OCI-LY3 (cell line): ENCODE measurements at regions not wholly inside any gene's neighbourhood (a gene's known extent, or its start where the extent isn't known, plus 50 kb on each side); places are given as distances from the start of the nearest gene placed in this dataset.

Experiments
- EZH2phosphoT487 ChIP-seq: fragments of 200-600 bp; shearing (Covaris generic); IDR thresholded peaks from 2 replicates; pipeline ENCODE4 v1.6.1; 2018; ENCODE audit warnings: antibody characterized with exemption, mixed run types, low read depth
- TF ChIP-seq, protein P1 (sequence below): fragments of 200-600, 300-600 bp; sonication (generic); IDR thresholded peaks from 2 replicates; pipeline ENCODE4 v1.5.1; 2014; ENCODE audit warnings: antibody characterized with exemption, low read length, low read depth

DNA sequence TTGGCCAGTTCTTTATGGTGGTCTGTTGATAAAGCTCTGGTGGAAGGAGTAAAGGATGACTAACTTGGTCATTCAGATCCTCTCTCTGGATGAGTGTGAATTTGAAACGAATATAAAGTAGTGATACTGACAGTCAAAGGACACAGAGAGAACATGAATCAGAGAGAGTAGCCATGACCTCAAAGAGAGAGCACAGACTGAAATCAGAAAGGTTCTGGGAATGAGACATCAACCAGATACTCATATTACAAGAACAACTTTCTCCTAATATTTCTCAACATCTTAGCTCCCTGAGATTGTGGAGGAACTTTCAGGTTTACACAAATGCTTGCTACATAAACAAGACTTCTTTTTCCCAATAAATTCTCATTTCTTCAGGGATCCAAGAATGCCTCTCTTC is 849.1 kb upstream of the CHAC2 start:
- TF ChIP-seq, protein P1, sequence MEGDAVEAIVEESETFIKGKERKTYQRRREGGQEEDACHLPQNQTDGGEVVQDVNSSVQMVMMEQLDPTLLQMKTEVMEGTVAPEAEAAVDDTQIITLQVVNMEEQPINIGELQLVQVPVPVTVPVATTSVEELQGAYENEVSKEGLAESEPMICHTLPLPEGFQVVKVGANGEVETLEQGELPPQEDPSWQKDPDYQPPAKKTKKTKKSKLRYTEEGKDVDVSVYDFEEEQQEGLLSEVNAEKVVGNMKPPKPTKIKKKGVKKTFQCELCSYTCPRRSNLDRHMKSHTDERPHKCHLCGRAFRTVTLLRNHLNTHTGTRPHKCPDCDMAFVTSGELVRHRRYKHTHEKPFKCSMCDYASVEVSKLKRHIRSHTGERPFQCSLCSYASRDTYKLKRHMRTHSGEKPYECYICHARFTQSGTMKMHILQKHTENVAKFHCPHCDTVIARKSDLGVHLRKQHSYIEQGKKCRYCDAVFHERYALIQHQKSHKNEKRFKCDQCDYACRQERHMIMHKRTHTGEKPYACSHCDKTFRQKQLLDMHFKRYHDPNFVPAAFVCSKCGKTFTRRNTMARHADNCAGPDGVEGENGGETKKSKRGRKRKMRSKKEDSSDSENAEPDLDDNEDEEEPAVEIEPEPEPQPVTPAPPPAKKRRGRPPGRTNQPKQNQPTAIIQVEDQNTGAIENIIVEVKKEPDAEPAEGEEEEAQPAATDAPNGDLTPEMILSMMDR: no peak
- TF ChIP-seq EZH2phosphoT487: no peak
